Liver (tissue), 8 donors: ENCODE measurements at regions not wholly inside any gene's neighbourhood (a gene's known extent, or its start where the extent isn't known, plus 50 kb on each side); places are given as distances from the start of the nearest gene placed in this dataset.
"Not testable (repeated sequence)": the region's sequence is repeated elsewhere in the genome, so short reads cannot be mapped to it uniquely, and the experiment has no call there.

Source experiments
- DNase-seq: peaks from one replicate; pipeline ENCODE4 v3.0.0-alpha.2; 2017; ENCODE audit warnings: low spot score
- H3K27ac ChIP-seq, 2 donors: one replicate each; pipeline ENCODE4 v1.7.0; 2013; ENCODE audit warnings: inconsistent platforms in 2 of 2, low read length in 2 of 2, control low read depth in 1 of 2, low read depth in 1 of 2, mild to moderate bottlenecking in 1 of 2
- H3K27me3 ChIP-seq, 4 donors: one replicate each; pipeline versions ENCODE4 v1.6.1 to v1.7.0; 2013; ENCODE audit warnings: low read length in 3 of 4, inconsistent platforms in 1 of 4, mild to moderate bottlenecking in 1 of 4, moderate library complexity in 1 of 4; ENCODE audit not compliant: control insufficient read depth in 4 of 4, insufficient read depth in 4 of 4
- H3K36me3 ChIP-seq, 4 donors: one replicate each; pipeline versions ENCODE4 v1.6.1 to v1.7.0; 2013; ENCODE audit warnings: low read length in 3 of 4, mild to moderate bottlenecking in 3 of 4, low read depth in 1 of 4, moderate library complexity in 1 of 4; ENCODE audit not compliant: control insufficient read depth in 4 of 4, insufficient read depth in 3 of 4
- H3K4me1 ChIP-seq, 4 donors: one replicate each; pipeline versions ENCODE4 v1.6.1 to v1.7.0; 2013; ENCODE audit warnings: low read length in 3 of 4, mild to moderate bottlenecking in 3 of 4, moderate library complexity in 1 of 4; ENCODE audit not compliant: control insufficient read depth in 4 of 4, insufficient read depth in 4 of 4
- H3K4me3 ChIP-seq, 3 donors: one replicate each; pipeline versions ENCODE4 v1.6.1 to v1.7.0; 2013; ENCODE audit warnings: low read length in 3 of 3, control low read depth in 1 of 3, low read depth in 1 of 3, mild to moderate bottlenecking in 1 of 3
- H3K9ac ChIP-seq, 2 donors: one replicate each; pipeline ENCODE4 v1.7.0; 2013; ENCODE audit warnings: low read length in 2 of 2, mild to moderate bottlenecking in 2 of 2, moderate library complexity in 2 of 2, control low read depth in 1 of 2, low read depth in 1 of 2
- H3K9me3 ChIP-seq, 4 donors: one replicate each; pipeline versions ENCODE4 v1.6.1 to v1.7.0; 2013; ENCODE audit warnings: low read length in 3 of 4; ENCODE audit not compliant: control insufficient read depth in 4 of 4
- FOXA1 ChIP-seq: IDR thresholded peaks from 2 replicates; pipeline ENCODE4 v1.6.1; 2016; ENCODE audit warnings: antibody characterized with exemption
- FOXA2 ChIP-seq: IDR thresholded peaks from 2 replicates; pipeline ENCODE4 v1.6.1; 2016; ENCODE audit warnings: antibody characterized with exemption
- GABPA ChIP-seq, 2 donors: IDR thresholded peaks in 1 of 2; conservative IDR thresholded peaks in 1 of 2; 2 replicates each; pipeline ENCODE4 v1.6.1; 2016; ENCODE audit warnings: antibody characterized with exemption in 2 of 2, mild to moderate bottlenecking in 1 of 2, moderate library complexity in 1 of 2
- HNF4A ChIP-seq, 2 donors: conservative IDR thresholded peaks; 2 replicates each; pipeline ENCODE4 v1.6.1; 2016; ENCODE audit warnings: antibody characterized with exemption in 2 of 2, mild to moderate bottlenecking in 2 of 2
- HNF4G ChIP-seq: IDR thresholded peaks from 2 replicates; pipeline ENCODE4 v1.6.1; 2016; ENCODE audit warnings: antibody characterized with exemption
- JUND ChIP-seq, 2 donors: IDR thresholded peaks; 2 replicates each; pipeline ENCODE4 v1.6.1; 2016; ENCODE audit warnings: antibody characterized with exemption in 2 of 2
- NR2F2 ChIP-seq: IDR thresholded peaks from 2 replicates; pipeline ENCODE4 v1.6.1; 2016; ENCODE audit warnings: antibody characterized with exemption
- RAD21 ChIP-seq, 2 donors: IDR thresholded peaks; 2 replicates each; pipeline ENCODE4 v1.6.1; 2016; ENCODE audit warnings: antibody characterized with exemption in 2 of 2, mild to moderate bottlenecking in 2 of 2
- RXRA ChIP-seq, 2 donors: IDR thresholded peaks; 2 replicates each; pipeline ENCODE4 v1.6.1; 2017 to 2018; ENCODE audit warnings: antibody characterized with exemption in 2 of 2, mild to moderate bottlenecking in 1 of 2
- TAF1 ChIP-seq: conservative IDR thresholded peaks from 2 replicates; pipeline ENCODE4 v1.6.1; 2016; ENCODE audit warnings: antibody characterized with exemption, mild to moderate bottlenecking
- YY1 ChIP-seq: IDR thresholded peaks from 2 replicates; pipeline ENCODE4 v1.6.1; 2016; ENCODE audit warnings: antibody characterized with exemption, mild to moderate bottlenecking
- WGBS: extraction: QIAGEN DNeasy Blood & Tissue Kit; methylation state at CpG from one replicate; pipeline ENCODE4 v1.1.7; 2013; 5-methylcytosine and 5-hydroxymethylcytosine counted together
- TF ChIP-seq, protein P1 (sequence below): IDR thresholded peaks from 2 replicates; pipeline ENCODE4 v1.6.1; 2016; ENCODE audit warnings: antibody characterized with exemption
- TF ChIP-seq, protein P2 (sequence below): IDR thresholded peaks from 2 replicates; pipeline ENCODE4 v1.6.1; 2016; ENCODE audit warnings: antibody characterized with exemption
- TF ChIP-seq, protein P3 (sequence below): IDR thresholded peaks from 2 replicates; pipeline ENCODE4 v1.6.1; 2016; ENCODE audit warnings: antibody characterized with exemption
- TF ChIP-seq, protein P4 (sequence below): fragments of 150-350 bp; IDR thresholded peaks from 2 replicates; pipeline ENCODE4 v1.5.1; 2017; ENCODE audit warnings: improper control_type of control experiment, low read depth, low read length; ENCODE audit not compliant: missing input control
- TF ChIP-seq, protein P5 (sequence below): IDR thresholded peaks from 2 replicates; pipeline ENCODE4 v1.6.1; 2016; ENCODE audit warnings: antibody characterized with exemption, mild to moderate bottlenecking
- donor health status: healthy.
- donor health status: healthy.
- donor health status: healthy.
- donor health status: healthy.
- donor health status: healthy.

DNA sequence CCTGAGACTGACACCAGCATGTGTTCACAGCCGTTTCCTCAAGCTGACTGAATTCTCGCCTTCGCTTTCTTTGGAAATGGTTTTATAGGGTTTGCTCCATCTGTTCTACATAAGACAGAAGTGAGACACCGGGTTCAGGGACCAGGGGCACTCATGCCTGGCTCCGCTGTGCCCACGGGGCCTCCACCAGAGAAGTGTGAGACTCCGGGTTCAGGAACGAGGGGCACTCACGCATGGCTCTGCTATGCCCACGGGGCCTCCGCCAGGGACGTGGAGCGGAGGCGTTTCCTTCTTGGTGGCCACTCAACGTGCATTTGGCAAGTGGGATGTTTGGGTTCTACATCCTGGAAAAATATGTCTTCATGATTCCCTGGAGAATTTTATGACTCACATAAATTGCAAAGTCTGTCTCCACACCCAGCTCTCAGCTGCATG, 106.6 kb downstream of the RNASET2 start:
- no peak overlapping the region for H3K9ac ChIP-seq
- DNase-seq, result no peak
- no peaks in the 10 kb centered on the region for H3K27me3 ChIP-seq
- TF ChIP-seq NR2F2 (no peak), HNF4A (conservative IDR thresholded peaks at IDR 0.05) (no peak), RXRA (IDR thresholded peaks at IDR 0.05) (no peak)
- H3K27ac ChIP-seq, result no peak overlapping the region
- WGBS, result 93% methylated on average over 15 of the region's 15 CpGs
- peaks cover 0 to 5% (median 1%) of the 10 kb centered on the region in 4 donors for H3K9me3 ChIP-seq
- H3K4me1 ChIP-seq, result no peaks in the 10 kb centered on the region
- H3K36me3 ChIP-seq, result no peaks in the 10 kb centered on the region
- no peak overlapping the region for H3K4me3 ChIP-seq

DNA sequence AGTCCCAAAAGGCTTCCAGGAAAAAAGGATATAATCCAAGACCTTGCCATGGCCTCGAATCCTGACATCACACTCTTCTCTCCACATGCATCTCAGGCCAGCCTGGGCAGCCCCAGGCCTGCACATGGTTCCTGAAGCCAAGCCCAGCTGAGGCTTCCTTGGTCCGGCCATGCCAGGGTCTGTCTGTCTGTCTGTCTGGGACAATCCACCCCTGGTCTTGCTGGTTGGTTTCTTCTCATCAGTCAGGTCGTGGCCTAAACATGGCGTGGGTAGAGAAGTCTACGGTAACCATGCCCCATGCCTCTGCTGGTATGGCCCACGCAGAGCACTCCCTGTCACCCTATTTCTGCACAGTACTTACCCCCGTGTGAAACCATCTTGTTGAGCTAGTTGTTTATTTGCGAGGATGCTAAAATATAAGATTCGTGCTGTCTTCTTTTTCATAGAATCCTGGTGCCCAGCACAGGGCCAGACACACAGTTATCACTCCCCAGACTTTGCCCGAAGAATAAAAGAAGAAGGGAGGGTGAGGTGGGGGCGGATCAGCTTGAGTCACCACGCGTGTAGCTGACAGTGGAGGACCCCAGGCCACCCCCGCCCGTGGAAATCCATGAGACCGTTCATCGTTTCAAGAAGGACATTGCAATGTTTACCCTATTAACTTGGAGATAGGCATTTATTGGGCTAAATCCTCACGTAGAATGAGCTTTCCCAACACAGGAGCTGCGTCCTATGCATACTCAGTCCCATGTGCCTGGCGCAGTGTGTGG, 107.2 kb downstream of the RNASET2 start:
- DNase-seq, result no peak

DNA sequence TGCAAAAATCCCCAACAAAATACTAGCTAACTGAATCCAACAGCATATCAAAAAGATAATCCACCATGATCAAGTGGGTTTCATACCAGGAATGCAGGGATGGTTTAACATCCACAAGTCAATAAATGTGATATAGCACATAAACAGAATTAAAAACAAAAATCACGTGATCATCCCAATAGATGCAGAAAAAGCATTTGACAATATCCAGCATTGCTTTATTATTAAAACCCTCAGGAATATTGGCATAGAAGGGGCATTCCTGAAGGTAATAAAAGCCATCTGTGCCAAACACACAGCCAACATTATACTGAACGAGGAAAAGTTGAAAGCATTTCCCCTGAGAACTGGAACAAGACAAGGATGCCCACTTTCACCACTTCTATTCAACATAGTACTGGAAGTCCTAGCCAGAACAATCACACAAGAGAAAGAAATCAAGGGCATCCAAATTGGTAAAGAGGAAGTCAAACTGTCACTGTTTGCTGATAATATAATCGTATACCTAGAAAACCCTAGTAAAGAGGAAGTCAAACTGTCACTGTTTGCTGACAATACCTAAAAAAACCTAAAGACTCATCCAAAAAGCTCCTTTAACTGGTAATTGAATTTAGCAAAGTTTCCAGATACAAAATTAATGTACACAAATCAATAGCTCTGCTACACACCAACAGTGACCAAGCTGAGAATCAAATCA, 109.8 kb downstream of the RNASET2 start:
- WGBS, result 67% methylated on average over 3 of the region's 3 CpGs
- H3K9me3 ChIP-seq, H3K27me3 ChIP-seq, H3K27ac ChIP-seq, H3K9ac ChIP-seq, H3K4me1 ChIP-seq, H3K4me3 ChIP-seq, DNase-seq, H3K36me3 ChIP-seq: not testable (repeated sequence)

More for the DNA sequence above, 107.2 kb downstream of the RNASET2 start:
- Histone ChIP-seq H3K36me3 (no peaks in the 10 kb centered on the region), H3K9ac (no peak overlapping the region), H3K4me3 (no peak overlapping the region), H3K9me3 (peaks cover 0 to 5% (median 1%) of the 10 kb centered on the region in 4 donors), H3K27ac (no peak overlapping the region), H3K4me1 (no peaks in the 10 kb centered on the region), H3K27me3 (no peaks in the 10 kb centered on the region)
- 90% methylated on average over 20 of the region's 20 CpGs for WGBS
- TF ChIP-seq, protein P1, sequence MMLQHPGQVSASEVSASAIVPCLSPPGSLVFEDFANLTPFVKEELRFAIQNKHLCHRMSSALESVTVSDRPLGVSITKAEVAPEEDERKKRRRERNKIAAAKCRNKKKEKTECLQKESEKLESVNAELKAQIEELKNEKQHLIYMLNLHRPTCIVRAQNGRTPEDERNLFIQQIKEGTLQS, result no peak
- TF ChIP-seq HNF4G (no peak), HNF4A (conservative IDR thresholded peaks at IDR 0.05) (no peak), RXRA (IDR thresholded peaks at IDR 0.05) (no peak), RAD21 (IDR thresholded peaks at IDR 0.05) (no peak), NR2F2 (no peak), YY1 (no peak), FOXA2 (no peak), GABPA (IDR thresholded peaks at IDR 0.05 in 1 of 2, conservative IDR thresholded peaks at IDR 0.05 in 1 of 2) (no peak), JUND (IDR thresholded peaks at IDR 0.05) (no peak), TAF1 (no peak), FOXA1 (no peak)
- TF ChIP-seq, protein P2, sequence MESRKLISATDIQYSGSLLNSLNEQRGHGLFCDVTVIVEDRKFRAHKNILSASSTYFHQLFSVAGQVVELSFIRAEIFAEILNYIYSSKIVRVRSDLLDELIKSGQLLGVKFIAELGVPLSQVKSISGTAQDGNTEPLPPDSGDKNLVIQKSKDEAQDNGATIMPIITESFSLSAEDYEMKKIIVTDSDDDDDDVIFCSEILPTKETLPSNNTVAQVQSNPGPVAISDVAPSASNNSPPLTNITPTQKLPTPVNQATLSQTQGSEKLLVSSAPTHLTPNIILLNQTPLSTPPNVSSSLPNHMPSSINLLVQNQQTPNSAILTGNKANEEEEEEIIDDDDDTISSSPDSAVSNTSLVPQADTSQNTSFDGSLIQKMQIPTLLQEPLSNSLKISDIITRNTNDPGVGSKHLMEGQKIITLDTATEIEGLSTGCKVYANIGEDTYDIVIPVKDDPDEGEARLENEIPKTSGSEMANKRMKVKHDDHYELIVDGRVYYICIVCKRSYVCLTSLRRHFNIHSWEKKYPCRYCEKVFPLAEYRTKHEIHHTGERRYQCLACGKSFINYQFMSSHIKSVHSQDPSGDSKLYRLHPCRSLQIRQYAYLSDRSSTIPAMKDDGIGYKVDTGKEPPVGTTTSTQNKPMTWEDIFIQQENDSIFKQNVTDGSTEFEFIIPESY, result no peak
- TF ChIP-seq, protein P3, sequence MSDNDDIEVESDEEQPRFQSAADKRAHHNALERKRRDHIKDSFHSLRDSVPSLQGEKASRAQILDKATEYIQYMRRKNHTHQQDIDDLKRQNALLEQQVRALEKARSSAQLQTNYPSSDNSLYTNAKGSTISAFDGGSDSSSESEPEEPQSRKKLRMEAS, result no peak
- TF ChIP-seq, protein P4, sequence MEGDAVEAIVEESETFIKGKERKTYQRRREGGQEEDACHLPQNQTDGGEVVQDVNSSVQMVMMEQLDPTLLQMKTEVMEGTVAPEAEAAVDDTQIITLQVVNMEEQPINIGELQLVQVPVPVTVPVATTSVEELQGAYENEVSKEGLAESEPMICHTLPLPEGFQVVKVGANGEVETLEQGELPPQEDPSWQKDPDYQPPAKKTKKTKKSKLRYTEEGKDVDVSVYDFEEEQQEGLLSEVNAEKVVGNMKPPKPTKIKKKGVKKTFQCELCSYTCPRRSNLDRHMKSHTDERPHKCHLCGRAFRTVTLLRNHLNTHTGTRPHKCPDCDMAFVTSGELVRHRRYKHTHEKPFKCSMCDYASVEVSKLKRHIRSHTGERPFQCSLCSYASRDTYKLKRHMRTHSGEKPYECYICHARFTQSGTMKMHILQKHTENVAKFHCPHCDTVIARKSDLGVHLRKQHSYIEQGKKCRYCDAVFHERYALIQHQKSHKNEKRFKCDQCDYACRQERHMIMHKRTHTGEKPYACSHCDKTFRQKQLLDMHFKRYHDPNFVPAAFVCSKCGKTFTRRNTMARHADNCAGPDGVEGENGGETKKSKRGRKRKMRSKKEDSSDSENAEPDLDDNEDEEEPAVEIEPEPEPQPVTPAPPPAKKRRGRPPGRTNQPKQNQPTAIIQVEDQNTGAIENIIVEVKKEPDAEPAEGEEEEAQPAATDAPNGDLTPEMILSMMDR, result no peak
- TF ChIP-seq, protein P5, sequence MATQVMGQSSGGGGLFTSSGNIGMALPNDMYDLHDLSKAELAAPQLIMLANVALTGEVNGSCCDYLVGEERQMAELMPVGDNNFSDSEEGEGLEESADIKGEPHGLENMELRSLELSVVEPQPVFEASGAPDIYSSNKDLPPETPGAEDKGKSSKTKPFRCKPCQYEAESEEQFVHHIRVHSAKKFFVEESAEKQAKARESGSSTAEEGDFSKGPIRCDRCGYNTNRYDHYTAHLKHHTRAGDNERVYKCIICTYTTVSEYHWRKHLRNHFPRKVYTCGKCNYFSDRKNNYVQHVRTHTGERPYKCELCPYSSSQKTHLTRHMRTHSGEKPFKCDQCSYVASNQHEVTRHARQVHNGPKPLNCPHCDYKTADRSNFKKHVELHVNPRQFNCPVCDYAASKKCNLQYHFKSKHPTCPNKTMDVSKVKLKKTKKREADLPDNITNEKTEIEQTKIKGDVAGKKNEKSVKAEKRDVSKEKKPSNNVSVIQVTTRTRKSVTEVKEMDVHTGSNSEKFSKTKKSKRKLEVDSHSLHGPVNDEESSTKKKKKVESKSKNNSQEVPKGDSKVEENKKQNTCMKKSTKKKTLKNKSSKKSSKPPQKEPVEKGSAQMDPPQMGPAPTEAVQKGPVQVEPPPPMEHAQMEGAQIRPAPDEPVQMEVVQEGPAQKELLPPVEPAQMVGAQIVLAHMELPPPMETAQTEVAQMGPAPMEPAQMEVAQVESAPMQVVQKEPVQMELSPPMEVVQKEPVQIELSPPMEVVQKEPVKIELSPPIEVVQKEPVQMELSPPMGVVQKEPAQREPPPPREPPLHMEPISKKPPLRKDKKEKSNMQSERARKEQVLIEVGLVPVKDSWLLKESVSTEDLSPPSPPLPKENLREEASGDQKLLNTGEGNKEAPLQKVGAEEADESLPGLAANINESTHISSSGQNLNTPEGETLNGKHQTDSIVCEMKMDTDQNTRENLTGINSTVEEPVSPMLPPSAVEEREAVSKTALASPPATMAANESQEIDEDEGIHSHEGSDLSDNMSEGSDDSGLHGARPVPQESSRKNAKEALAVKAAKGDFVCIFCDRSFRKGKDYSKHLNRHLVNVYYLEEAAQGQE, result no peak
